ENCODE measurements at regions not wholly inside any gene's neighbourhood (a gene's known extent, or its start where the extent isn't known, plus 50 kb on each side); places are given as distances from the start of the nearest gene placed in this dataset.

DNA sequence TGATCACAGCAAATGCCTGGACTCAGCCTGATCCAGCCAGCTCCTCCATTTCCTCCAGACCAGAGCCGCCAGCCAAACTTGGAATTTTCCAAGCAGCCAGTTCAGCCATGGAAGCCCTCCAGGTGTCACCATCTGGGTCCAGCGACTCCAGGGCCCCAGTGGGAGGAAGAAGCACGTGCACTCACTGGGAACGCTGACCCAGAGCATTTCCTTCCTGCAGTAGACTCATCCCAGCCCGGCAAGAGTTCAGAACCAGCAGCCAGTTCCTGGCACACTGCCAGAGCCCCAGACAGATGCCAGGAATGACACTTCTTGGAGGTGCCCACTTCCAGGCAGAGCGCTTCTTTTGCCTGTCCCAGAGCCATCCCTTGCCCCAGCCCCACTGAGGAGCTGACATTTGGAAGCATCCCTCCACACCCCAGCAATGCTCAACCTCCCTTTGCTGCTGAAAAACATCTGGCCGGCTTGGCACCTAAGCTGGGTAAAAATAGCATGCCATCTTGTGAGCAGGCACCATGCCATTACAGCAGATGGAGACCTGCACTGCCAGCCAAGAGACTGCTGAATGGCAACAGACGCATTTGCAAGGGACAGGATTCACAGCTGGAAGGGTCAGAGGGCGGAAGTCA, 460.3 kb upstream of the PROK2 start:
- peak; percentile 39 for DNase-seq (ENCODE audit: low read depth)

GRCh38 chr3:72244396-72244795, 459.4 kb upstream of the PROK2 start:
- DNase-seq (ENCODE audit: low read depth): no peak

GRCh38 chr3:72242326-72242725, 457.4 kb upstream of the PROK2 start:
- DNase-seq (ENCODE audit: low read depth): no peak

DNA sequence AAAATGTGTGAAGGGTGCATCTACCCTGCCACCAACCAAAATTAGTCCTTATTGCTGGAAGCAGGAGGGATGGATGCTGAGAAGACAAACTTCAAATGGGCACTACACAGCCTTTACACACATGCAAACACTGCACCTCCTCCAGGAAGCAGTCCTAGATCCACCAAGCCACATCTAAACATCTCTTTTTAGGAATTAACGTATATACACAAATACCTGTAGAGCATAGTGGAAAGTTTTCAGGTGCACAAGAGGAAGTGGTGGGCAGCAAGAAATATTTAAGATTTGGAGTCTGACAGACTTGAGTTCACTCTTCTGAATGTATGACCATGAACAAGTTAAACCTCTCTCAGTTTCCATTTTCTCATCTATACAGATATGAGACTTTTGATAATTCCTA, 456.6 kb upstream of the PROK2 start:
- no peak for DNase-seq (ENCODE audit: low read depth)

DNA sequence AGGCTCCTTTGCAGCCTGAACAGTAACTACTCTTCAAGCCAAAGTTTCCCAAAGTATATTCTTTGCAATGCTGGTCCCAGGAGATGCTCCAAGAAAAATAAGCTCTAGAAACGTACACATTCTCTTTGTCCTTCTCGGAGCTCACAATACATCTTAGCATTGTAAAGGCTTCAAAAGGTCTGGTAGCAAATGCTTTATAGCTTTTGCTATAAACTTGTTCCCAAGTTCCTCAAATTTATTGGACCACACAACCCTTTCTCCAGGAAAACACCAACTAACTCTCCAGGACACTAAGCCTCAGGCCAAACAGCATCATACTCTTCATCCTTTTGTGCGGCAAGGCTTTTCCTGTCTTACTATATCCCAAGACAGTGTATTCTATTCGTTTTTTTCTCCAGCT, 455.6 kb upstream of the PROK2 start:
- no peak for DNase-seq (ENCODE audit: low read depth)

GRCh38 chr3:72238801-72239200, 453.9 kb upstream of the PROK2 start:
- no peak for DNase-seq (ENCODE audit: low read depth)

DNA sequence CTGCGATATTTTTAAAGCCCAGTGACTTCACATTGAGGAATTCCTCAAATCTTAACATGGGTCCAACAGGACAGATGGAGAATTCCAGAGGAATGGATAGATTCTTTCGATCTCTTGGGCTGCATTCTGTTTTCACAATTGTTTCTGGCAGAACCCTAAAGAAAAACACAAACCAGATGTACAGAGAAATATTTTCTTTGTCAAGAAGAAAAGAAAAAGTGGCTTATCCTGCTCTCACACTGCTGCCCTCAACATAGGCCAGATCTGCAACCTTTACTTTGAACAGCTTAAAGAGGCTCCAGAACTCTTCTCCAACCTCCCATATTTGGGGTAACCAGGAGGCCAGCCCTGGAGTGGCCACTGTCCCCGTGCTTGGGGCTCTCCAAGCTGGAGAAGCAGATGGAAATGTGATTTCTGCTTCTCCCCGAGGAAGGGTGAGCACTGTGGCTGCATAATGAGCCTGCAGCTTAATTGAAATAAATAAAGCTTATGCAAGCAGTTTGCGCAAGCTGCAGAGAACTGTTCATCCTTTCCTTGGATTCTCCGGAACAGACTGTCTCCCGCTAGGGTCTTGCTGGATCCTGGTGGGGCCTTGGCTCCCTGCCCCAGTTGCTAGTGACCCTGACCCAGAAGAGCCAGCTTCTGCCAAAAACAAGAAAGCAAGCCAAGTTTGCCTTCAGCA, 453.2 kb upstream of the PROK2 start:
- no peak for DNase-seq (ENCODE audit: low read depth)

DNA sequence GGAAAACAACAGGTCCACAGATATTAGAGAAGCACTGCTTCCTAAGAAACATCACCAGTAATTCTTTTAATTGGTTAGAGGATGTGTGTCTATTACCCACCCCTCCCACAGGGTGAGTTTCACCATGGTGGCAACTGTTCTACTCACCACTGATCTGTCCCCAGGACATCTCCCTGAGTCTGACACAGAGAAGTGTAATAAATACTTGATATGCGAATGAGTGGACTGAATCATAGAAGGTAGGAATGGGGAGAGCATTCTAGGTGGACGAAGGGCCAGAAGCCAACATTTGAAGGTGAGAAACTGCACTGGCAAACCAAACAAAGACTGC, 452.7 kb upstream of the PROK2 start:
- no peak for DNase-seq (ENCODE audit: low read depth)

DNA sequence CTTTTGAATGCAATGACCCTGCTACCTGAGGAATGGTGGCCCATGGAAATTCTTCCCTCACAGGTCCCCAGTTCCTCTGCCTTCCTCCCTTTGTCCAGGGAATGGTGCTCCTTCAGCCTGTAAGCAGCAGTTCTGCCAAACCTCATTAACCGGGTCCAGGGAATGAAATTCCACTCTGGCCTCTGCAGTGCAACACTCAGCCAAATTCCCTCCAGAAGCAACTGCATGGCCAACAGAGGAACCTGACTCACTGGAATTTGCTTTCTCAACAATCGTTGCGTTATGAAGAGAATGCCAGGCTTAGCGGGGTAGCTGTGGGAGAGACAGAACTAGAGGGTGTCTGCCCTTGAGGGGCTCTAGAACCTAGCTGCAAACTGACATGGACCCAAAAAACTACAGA, 449.4 kb upstream of the PROK2 start:
- DNase-seq (ENCODE audit: low read depth): no peak

GRCh38 chr3:72233571-72233970, 448.6 kb upstream of the PROK2 start:
- DNase-seq (ENCODE audit: low read depth): no peak

DNA sequence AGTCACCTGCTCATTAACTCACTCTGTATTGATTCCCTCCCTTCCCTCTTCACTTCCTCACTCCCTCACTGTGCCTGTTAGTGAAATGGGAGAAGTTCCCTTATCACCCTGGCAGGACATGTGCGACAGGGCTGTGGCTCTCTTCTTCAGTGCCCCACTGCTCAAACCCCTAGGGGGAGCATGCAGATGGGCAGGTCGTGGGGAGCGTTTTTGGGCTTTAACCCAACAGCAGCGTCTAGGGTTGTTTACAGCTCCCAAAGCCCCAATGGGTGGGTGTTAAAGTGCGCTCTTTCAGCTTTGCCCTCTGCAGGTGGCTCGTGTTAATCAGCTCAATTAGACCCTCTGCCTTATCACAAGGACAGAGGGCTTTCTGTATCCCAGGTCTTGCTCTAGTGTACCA, 447.8 kb upstream of the PROK2 start:
- DNase-seq (ENCODE audit: low read depth): no peak

DNA sequence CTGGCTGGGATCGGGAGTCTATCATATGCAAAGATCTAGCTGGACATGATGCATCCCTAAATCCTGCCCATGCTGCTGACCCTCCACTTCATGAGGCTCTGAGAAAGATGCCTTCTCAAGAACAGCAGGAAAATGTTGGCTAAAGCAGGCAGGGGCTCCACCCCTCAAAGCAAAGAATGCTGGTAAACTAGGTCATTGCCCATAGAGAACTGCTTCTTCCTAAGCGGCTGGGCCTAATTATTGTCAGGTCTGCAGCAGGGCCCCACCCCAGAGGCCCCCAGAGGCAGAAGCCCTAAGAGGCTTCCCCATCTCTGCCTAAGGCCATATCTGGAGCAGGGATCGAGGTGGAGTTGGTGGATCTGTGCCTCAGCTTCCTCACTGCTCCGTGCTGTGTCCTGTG, 447.4 kb upstream of the PROK2 start:
- DNase-seq (ENCODE audit: low read depth): no peak

DNA sequence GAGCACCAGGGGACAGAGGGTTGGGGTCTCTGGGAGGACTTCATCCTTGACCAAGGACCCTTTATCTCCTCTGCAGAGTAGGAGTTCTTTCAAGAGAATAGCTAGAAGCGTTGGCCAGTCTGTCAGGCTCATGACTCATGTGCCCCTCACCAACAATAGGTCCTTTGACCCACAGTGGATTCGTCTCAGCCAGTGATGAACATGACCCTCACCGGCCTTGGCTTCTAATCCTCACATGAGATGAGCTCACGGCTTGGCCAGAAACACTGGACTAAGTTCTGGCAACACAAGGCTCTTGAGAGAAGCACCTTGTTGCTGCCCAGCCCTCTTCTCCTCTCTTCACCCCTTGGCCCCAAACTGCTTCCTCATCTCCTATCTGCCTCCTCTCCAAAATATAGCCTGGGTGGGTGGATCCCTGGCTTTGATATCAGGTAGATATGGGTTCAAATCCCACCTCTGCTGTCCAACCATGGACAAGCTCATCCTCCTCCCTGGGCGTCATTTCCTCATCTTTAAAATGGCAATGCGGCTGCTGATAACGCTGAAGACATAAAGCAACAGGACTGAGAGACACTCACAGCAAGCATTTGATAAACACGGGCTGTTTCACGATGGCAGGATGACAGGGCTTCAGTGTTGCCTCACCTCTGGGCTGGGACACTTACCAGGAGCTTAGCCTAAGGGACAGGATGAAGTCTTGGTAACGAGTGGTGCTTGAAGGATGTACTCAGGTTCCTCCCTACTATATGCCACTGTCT, 446.7 kb upstream of the PROK2 start:
- no peak for DNase-seq (ENCODE audit: low read depth)

GRCh38 chr3:72230774-72231379, 445.9 kb upstream of the PROK2 start:
- no peak for DNase-seq (ENCODE audit: low read depth)

GRCh38 chr3:72229952-72230351, 445.0 kb upstream of the PROK2 start:
- DNase-seq (ENCODE audit: low read depth): no peak

GRCh38 chr3:72227486-72228070, 442.6 kb upstream of the PROK2 start:
- DNase-seq (ENCODE audit: low read depth): no peak

DNA sequence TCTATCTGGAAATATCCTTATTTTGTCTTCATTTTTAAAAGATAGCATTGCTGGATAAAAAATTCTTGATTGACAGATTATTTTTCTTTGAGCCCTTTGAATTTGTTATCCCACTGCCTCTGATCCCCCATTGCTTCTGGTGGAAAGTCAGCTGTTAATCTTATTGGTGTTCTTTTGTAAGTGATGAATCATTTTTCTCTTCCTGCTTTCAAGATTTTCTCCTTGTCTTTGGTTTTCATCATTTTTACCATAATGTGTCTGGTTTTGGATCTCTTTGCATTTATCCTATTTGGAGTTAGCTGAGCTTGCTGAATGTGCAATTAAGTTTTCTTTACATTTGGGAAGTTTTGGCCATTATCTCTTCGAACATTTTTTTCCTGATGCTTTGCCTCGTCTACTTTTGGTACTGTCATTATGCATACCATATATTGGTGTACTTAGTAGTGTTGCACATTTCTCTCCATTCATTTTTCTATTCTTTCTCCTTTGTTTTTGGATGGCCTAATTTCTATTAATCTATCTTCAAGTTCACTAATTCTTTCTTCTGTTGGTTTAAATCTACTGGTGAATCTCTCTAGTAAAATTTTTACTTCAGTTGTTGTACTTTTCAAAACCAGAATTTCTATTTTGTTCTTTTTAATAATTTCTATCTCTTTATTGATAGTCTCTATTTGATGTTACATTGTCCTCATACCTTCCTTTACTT, 440.0 kb upstream of the PROK2 start:
- DNase-seq (ENCODE audit: low read depth): no peak

- DNase-seq (ENCODE audit: low read depth): no peak
These were observed 438.7 kb upstream of the PROK2 start for GRCh38 chr3:72223628-72224027.

- no peak for DNase-seq (ENCODE audit: low read depth)
These were observed 438.2 kb upstream of the PROK2 start for GRCh38 chr3:72223116-72223515.

- DNase-seq (ENCODE audit: low read depth): no peak
These were observed 437.5 kb upstream of the PROK2 start for GRCh38 chr3:72222410-72222809.

DNA sequence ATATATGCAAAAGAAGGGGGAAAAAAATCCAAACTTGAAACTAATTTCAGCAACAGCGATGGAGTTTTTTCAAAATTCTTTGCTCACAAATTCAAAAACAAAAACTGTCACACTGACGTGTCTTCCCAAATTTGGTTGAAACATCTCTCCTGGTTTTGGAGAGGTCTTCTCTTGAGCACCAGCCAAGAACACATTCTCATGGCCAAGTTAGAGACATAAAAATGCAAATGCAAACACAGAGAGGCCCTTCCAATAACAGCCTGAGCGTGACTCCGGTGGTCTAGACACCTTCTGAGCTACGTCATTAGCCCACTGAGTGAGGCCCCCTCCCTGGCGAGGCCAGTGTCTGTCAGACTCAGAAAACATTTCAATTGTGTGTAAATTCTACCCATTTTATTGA, 436.0 kb upstream of the PROK2 start:
- DNase-seq (ENCODE audit: low read depth): no peak

Measured in HT1080 (cell line).